Omental fat pad (tissue), 3 donors: ENCODE measurements at regions not wholly inside any gene's neighbourhood (a gene's known extent, or its start where the extent isn't known, plus 50 kb on each side); places are given as distances from the start of the nearest gene placed in this dataset.

Source experiments
- ATAC-seq: fragments of 150-250 bp; one replicate; pipeline ENCODE4 v1.9.1; 2016; ENCODE audit warnings: mild to moderate bottlenecking, moderate library complexity; ENCODE audit not compliant: low FRiP score
- DNase-seq: peaks from one replicate; pipeline ENCODE4 v3.0.0-alpha.2; 2019; ENCODE audit warnings: low spot score
- TF ChIP-seq, protein P1 (sequence below), 3 donors: fragments of 450-650 bp; IDR thresholded peaks; one replicate each; pipeline ENCODE4 v1.5.1; 2016 to 2017; ENCODE audit warnings: antibody characterized with exemption in 3 of 3, mild to moderate bottlenecking in 3 of 3, moderate library complexity in 2 of 3

DNA sequence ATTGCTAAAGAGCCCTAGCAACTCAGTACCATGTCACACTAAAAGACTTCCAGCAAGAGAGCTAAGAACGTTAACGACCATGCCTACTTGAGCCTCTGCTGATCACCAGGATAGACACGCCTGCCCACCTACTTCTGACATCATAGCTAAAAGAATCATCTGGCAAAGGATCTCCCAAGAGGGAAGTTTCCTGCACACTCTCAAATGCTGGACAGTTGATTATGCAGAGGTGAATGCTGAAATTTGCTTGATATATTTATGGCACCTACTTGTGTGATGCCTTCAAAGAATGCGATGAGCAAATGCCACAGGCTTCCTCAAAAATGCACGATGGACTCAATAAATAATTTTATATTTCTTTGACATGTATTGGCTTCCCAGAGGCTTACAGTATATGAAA, 113.6 kb downstream of the GALC start:
- DNase-seq, result no peak
- ATAC-seq, result no peak
- TF ChIP-seq, protein P1, sequence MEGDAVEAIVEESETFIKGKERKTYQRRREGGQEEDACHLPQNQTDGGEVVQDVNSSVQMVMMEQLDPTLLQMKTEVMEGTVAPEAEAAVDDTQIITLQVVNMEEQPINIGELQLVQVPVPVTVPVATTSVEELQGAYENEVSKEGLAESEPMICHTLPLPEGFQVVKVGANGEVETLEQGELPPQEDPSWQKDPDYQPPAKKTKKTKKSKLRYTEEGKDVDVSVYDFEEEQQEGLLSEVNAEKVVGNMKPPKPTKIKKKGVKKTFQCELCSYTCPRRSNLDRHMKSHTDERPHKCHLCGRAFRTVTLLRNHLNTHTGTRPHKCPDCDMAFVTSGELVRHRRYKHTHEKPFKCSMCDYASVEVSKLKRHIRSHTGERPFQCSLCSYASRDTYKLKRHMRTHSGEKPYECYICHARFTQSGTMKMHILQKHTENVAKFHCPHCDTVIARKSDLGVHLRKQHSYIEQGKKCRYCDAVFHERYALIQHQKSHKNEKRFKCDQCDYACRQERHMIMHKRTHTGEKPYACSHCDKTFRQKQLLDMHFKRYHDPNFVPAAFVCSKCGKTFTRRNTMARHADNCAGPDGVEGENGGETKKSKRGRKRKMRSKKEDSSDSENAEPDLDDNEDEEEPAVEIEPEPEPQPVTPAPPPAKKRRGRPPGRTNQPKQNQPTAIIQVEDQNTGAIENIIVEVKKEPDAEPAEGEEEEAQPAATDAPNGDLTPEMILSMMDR (IDR thresholded peaks at IDR 0.05), result no peak

DNA sequence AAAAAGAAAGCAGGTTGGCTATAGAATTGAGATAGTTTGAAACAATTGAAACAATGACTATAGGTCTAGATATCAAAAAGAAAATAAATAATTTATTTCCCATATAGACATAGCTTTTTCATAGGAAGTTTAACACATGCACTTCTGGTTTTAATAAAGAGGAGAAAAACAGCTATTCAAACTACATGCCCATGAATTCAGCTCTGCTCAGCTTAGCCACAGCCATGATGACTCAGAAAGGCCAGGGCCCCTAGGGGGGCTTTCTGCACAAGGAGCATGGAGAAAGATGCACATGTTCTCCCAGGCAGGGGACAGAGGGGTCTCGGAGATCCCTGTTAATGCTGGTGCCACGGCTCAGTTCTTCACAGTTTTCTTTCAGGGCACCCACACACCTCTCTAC, 114.0 kb downstream of the GALC start:
- ATAC-seq, result no peak
- TF ChIP-seq, protein P1 (IDR thresholded peaks at IDR 0.05), result no peak

DNA sequence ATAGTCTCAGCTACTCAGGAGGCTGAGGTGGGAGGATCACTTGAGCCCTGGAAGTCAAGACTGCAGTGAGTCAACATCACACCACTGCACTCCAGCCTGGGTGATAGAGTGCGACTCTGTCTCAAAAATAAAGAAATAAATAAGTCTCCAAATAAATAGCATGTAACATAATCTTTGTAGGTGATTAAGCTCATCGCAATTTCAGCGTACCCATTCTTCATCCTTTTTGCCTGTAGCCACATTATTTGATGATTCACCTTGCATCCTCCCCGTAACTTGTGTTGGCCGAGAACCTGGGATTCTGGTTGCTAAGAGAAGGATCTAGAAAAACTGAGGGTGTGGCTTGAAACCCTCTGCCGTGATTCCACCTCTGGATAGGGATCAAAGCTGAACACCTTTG, 115.1 kb downstream of the GALC start:
- TF ChIP-seq, protein P1 (IDR thresholded peaks at IDR 0.05), result no peak
- ATAC-seq, result no peak
- DNase-seq, result no peak

More for the DNA sequence above, 114.0 kb downstream of the GALC start:
- no peak for DNase-seq

DNA sequence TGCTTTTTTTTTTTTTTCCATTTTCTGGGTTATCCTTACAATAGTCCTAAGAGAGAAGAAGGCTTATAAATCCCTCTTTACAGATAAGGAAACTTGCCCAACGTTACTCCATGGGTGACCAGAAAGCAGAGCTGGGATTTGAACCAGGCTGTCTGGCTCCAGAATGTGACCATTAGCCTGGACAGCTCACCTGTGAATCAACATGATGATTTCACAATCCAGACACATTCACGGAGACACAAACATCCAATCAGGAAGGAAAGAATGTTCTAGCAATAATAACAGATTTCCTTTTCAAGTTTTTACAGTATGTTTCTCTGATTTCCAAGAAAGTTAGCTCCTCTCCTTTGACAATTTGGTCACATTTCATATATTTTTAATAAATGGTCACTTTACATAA, 118.3 kb downstream of the GALC start:
- no peak for ATAC-seq
- no peak for DNase-seq

DNA sequence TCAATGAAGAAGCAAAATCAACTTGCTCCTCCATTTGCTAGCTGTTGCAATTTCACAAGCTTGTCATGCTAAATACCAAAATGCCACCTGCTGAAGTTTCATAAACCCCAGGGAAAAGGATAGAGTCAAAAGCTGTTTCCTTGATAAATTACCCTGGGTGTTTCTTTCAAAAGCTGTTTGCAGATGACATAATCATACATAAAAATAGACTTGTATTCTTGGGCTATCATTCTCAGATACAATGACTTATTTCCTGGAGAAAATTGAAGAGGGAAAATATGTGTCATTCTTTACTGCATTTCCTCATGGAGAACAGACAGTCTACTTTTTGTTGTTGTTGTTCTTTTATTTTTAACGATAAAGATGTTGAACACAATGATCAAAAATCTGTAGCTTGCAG, 119.2 kb downstream of the GALC start:
- TF ChIP-seq, protein P1 (IDR thresholded peaks at IDR 0.05), result no peak
- ATAC-seq, result no peak
- no peak for DNase-seq

More for the DNA sequence above, 118.3 kb downstream of the GALC start:
- TF ChIP-seq, protein P1 (IDR thresholded peaks at IDR 0.05), result no peak

DNA sequence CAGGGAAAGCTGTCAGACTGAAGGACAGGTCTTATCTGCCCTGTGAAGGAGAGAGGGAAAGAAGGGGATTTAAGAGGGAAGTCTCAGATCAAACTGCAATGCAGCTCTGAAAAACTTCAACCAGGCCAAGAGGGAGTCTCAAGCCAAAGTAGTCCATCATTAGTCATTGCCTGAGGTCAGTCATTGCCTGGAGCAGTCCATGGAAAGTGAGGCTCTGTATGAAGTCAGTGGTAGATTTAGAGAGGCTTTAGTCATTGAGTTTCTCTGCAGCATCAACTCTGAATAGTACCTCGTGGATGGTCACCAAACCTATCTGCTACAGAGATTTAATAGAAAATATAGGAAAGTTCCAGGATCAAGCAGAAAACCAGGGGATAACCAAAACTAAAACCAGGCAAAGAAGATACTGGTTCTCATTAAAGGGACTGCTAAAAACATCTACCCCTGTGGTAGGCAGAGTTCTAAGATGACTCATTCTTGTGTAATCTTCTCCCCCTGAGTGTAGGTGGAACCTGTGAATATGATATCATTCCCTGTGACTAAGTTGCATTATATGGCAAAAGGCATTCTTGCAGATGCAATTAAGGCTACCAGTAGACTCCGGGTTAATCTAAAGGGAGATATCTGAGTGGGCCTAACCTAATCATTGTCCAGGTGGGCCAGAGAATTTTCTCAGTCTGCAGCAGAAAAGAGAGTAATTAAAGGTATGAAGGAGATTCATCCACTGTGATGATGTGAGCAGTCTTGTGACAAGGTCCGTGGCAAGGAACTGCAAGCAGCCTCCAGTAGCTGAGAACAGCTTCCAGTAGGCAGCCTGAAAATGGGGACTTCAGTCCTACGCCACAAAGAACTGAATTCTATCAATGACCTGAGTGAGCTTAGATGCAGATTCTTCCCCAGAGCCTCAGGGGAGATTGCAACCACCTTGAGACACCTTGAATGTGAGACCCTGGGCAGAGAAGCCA, 123.1 kb downstream of the GALC start:
- ATAC-seq, result peak; percentile 91
- TF ChIP-seq, protein P1 (IDR thresholded peaks at IDR 0.05), result no peak
- no peak for DNase-seq

DNA sequence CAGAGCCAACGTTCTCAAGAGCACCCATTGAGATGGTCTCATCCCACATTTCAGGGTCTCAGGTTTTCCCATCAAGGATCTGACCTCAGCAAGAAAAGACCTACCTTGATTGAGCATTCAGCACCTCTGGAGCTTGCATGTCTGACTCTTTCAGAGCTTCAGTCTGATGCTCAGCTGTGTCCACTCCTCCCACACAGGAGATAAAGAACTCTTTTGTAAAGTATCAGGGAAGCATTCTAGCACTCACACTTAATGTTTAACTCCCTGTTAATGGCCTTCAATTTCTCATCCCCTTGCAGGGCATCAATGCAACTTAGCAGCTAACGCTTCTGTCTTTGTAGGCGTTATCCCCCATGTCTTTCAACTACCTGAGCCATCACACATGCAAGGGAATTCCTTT, 124.1 kb downstream of the GALC start:
- DNase-seq, result no peak
- no peak for ATAC-seq
- TF ChIP-seq, protein P1 (IDR thresholded peaks at IDR 0.05), result no peak
